Activated T-cell treated with anti-CD3 and anti-CD28 coated beads, Interleukin-2, amount 50 U/mL, for 24 hours (primary cell): ENCODE measurements at regions not wholly inside any gene's neighbourhood (a gene's known extent, or its start where the extent isn't known, plus 50 kb on each side); places are given as distances from the start of the nearest gene placed in this dataset.

Experiments
- DNase-seq: peaks from one replicate; pipeline ENCODE4 v3.0.0-alpha.2; 2020
- H3K27ac Mint-ChIP-seq: 2 replicates; pipeline ENCODE4 v1.8.0; 2020; ENCODE audit warnings: mild to moderate bottlenecking, mixed read lengths
- H3K27me3 Mint-ChIP-seq: 2 replicates; pipeline ENCODE4 v1.8.0; 2020; ENCODE audit warnings: mixed read lengths
- H3K36me3 Mint-ChIP-seq: 2 replicates; pipeline ENCODE4 v1.8.0; 2020; ENCODE audit warnings: low read depth, mixed read lengths
- H3K4me1 Mint-ChIP-seq: 2 replicates; pipeline ENCODE4 v1.8.0; 2020; ENCODE audit warnings: low read depth, mixed read lengths
- H3K4me3 Mint-ChIP-seq: 2 replicates; pipeline ENCODE4 v1.8.0; 2020; ENCODE audit warnings: mild to moderate bottlenecking, moderate library complexity, mixed read lengths
- H3K9me3 Mint-ChIP-seq: 2 replicates; pipeline ENCODE4 v1.8.0; 2020; ENCODE audit warnings: mixed read lengths

DNA sequence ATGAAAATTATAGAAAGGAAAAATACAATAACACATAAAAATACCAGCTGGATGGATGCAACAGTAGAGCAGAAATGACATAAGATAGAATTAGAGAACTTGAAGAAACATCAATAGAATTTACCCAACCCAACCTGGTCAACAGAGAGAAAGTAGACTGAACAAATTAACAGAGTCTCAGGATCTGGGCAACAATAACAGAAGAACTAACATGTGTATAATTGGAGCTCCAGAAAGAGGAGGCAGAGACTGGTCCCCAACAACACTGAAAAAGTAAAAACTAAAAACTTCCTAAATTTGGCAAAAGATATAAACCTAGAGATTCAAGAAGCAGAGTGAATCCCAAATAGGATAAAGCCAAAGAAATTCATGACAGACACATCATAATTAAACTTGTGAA is 458.8 kb downstream of the RPS24 start:
- peaks cover 22% of the 10 kb centered on the region for H3K9me3 Mint-ChIP-seq
- peaks cover 46% of the 10 kb centered on the region for H3K27me3 Mint-ChIP-seq
- H3K36me3 Mint-ChIP-seq: no peaks in the 10 kb centered on the region
- peaks cover 3% of the 10 kb centered on the region for H3K4me1 Mint-ChIP-seq
- H3K4me3 Mint-ChIP-seq: no peak overlapping the region
- H3K27ac Mint-ChIP-seq: no peak overlapping the region
- DNase-seq: no peak

DNA sequence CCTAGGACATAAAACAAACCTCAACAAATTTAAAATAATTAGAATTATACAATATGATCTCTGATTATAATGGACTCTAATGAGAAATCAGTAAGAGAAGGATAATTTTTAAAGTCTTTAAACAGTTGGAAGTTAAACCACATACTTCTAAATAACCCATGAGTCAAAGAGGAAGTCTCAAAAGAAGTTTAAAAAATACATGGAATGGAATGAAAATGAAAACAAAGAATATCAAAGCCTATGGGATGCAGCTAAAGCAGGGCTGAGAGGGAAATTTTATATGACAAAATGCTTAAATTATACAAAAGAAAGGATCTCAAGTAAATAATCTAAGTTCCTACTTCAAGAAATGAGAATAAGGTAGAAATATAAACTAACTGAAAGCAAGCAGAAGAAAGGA is 460.5 kb downstream of the RPS24 start:
- peaks cover 38% of the 10 kb centered on the region for H3K27me3 Mint-ChIP-seq
- H3K36me3 Mint-ChIP-seq: no peaks in the 10 kb centered on the region
- peaks cover 3% of the 10 kb centered on the region for H3K4me1 Mint-ChIP-seq
- DNase-seq: no peak
- peaks cover 22% of the 10 kb centered on the region for H3K9me3 Mint-ChIP-seq
- no peak overlapping the region for H3K4me3 Mint-ChIP-seq
- no peak overlapping the region for H3K27ac Mint-ChIP-seq

DNA sequence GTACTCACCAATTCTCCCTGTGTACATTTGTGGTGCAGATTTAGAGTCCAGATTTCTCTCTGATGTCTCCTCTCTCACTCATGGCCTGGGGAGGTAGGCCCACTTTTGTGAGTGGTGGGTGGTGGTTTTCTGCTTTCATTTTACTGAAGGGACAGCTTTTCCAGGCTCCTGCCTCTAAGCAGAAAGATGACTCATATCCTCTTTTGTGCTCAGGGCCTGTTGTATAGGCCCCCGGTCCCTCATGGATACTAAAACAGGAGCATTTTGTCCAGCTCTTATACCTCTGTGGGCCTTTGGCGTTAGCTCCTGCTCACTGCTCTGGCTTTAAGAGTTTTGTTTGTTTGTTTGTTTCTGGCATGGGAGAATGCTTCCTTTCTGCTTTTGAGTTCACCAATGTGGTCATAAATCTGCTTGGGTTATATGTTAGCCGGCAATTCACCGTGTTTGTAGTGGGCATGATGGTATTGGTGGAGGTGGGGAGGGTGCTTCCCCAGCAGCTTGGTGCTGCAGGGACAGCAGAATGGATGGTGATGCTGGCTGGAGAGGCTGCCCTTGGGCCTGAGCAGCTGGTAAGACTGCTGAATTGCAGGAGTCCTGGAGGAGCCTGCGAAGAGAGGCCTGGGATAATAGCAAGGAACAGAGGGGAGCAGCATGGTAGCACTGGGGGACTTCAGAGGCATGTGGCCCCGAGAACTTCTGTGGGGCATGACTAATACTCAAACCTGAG is 468.7 kb downstream of the RPS24 start:
- no peak overlapping the region for H3K4me3 Mint-ChIP-seq
- no peak for DNase-seq
- H3K9me3 Mint-ChIP-seq: no peaks in the 10 kb centered on the region
- H3K4me1 Mint-ChIP-seq: no peaks in the 10 kb centered on the region
- no peak overlapping the region for H3K27ac Mint-ChIP-seq
- H3K27me3 Mint-ChIP-seq: peaks cover 15% of the 10 kb centered on the region
- no peaks in the 10 kb centered on the region for H3K36me3 Mint-ChIP-seq

DNA sequence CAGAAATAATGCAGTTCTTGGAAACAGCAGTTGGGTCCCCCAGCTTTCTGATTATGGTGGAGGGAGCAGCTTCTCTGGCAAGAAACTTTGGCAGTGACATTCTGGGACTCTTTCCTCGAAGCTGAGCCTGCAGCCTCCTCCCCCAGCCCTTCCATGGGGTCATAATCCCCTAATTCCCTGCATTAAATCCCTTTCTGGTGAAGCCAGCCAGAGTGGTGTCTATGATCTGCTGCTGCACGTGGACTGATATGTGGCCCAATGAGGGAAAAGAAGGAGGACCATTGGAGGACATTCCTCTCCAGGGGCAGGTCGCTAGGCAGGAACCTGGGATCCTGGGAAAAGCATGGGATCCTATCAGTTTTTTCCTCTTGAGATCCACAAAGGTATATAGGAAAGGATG is 470.5 kb downstream of the RPS24 start:
- H3K36me3 Mint-ChIP-seq: no peaks in the 10 kb centered on the region
- no peak overlapping the region for H3K27ac Mint-ChIP-seq
- DNase-seq: no peak
- H3K9me3 Mint-ChIP-seq: no peaks in the 10 kb centered on the region
- peaks cover 17% of the 10 kb centered on the region for H3K27me3 Mint-ChIP-seq
- H3K4me3 Mint-ChIP-seq: no peak overlapping the region
- H3K4me1 Mint-ChIP-seq: no peaks in the 10 kb centered on the region

DNA sequence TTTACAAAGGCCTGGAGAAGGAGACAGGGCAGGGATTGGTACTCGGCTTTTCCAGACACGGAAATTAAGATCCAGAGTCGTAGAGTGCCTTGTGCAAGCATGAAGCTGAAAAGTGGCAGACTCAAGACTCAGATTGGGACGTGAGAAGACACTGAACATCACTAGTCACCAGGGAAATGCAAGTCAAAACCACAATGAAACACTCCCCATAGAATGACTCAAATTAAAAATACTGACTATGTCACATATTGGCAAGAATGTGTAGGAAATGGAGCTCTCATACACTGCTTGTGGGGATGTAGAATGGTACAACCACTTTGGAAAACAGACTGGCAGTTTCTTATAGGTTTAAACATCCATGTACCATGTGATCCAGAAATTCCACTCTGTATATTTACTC is 472.0 kb downstream of the RPS24 start:
- no peaks in the 10 kb centered on the region for H3K9me3 Mint-ChIP-seq
- peaks cover 8% of the 10 kb centered on the region for H3K27me3 Mint-ChIP-seq
- no peak overlapping the region for H3K4me3 Mint-ChIP-seq
- no peak for DNase-seq
- no peak overlapping the region for H3K27ac Mint-ChIP-seq
- no peaks in the 10 kb centered on the region for H3K36me3 Mint-ChIP-seq
- no peaks in the 10 kb centered on the region for H3K4me1 Mint-ChIP-seq

DNA sequence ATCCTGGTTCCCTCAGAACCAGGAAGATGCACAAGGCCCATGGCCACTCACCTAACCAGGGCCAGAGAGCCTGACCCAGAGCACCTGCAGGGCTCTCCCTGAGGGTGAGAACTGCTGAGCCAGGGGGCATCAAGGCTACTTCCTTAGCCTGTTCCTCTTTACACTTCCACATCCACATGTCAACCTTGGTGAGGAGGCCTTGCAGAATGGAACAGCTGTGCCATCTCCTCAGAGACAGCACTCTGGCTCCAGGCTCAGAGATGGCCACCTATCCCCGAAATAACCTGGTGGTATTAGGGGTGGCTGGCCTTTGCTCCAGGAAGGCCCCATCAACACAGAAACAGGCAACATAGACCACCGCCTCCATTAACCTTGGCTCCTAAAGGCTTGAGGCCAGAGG is 473.0 kb downstream of the RPS24 start:
- no peak for DNase-seq
- Mint-ChIP-seq H3K27me3 (peaks cover 8% of the 10 kb centered on the region), H3K36me3 (no peaks in the 10 kb centered on the region), H3K4me1 (no peaks in the 10 kb centered on the region), H3K9me3 (no peaks in the 10 kb centered on the region), H3K27ac (no peak overlapping the region), H3K4me3 (no peak overlapping the region)

DNA sequence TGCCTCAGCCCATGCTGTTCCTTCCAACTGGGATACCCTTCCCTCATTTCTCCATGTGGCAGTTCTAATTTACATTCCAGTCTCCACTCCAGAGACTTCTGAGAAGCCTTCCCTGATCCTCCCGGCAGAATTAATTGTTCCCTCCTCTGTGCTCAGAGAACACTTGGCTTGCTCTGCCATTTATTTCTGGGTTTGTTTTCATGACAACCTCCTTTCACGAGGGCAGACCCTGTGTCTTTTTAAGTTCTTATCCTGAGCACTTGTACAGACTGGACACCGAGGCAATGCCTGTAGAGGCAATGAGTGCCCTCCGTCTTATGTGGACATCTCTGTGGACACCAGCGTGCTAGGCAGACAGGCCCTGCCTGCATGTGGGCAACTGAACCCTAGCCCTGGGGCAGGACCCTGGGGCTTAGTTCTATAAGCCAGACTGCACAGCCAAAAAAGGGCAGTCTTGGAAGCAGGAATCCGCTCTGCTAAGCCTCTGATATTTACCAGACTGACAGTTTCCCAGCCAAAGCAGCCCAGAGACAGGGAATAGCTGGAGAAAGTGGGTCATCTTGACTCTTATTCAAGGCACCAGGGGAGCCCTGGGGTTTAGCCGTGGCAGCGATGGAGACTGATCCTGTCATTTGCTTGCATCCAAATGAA is 474.0 kb downstream of the RPS24 start:
- Mint-ChIP-seq H3K27me3 (peaks cover 5% of the 10 kb centered on the region), H3K36me3 (no peaks in the 10 kb centered on the region), H3K27ac (no peak overlapping the region), H3K4me1 (no peaks in the 10 kb centered on the region), H3K4me3 (no peak overlapping the region), H3K9me3 (no peaks in the 10 kb centered on the region)
- no peak for DNase-seq

DNA sequence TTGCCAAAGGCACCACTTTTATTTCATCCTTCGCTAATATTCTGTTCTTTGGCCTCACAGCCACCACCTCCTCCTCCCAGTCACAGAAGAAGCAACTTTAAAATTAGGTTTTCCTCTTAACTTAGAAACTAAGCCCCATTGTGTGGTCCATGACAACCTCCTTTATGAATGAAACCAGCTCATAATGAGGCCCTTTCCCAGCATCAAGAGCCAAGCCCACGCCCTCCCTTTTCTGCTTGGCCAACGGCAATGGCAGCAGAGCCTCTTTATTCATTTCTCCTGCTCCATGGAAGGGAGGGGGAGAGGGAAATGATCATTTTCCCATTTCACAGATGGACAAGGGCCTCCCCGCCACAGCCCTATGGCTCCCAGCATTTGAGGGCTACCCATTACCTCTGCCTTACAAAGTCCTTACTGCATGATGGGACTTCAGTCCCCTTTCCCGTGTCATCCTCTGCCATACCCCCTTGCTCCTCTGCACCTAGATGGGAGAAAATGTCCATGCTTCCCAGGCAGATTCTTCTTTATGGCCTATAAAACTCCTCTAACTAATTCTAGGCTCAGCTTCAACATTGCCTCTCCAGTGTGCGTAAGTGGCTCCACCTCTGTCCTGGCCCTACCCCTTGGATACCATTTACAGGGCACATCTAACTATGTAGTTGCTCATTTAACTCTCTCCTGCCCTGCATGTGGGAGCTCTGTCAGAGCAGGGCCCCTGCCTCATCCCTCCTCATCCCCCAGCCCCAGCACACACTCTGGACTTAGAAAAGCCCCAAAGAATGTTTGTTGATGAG is 475.5 kb downstream of the RPS24 start:
- H3K27me3 Mint-ChIP-seq: peaks cover 4% of the 10 kb centered on the region
- no peaks in the 10 kb centered on the region for H3K4me1 Mint-ChIP-seq
- H3K9me3 Mint-ChIP-seq: no peaks in the 10 kb centered on the region
- no peaks in the 10 kb centered on the region for H3K36me3 Mint-ChIP-seq
- H3K27ac Mint-ChIP-seq: no peak overlapping the region
- no peak for DNase-seq
- no peak overlapping the region for H3K4me3 Mint-ChIP-seq

DNA sequence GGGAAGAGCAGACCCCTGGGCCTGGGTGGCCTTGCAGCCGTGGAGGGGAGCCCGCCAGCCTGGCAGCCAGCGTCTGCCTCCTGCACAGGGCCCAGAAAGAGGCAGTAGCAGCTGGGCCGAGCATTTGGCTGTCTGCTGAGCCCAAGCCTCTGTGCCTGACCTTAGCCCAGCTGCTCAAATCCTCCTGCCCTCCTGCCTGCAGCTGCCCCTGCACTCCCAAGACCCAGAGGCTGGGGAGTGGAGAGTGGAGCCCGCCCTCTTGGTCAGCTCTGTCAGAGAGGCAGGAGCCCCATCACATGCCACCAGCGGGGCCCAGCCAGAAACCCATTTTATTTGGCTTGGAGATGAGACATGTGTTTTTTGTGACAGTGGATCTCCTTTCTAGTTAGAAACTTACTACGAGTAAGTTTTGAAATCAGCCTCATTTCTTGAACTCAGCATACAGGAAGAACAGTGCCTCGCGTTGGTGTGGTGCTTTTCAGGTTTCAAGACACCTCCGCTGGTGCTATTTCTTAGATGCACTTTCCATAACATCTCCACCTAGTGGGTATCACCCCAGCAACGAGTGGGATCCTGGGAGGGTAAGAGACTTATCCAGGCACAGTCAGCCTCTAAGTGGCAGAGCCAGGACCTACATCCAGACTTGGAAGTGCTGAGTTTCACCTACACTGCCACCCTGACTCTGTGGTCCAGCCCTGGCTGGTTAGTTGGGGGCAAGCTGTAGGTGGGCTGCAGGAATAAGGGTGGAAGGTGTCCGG is 477.1 kb downstream of the RPS24 start:
- H3K36me3 Mint-ChIP-seq: no peaks in the 10 kb centered on the region
- H3K4me3 Mint-ChIP-seq: no peak overlapping the region
- no peak for DNase-seq
- no peaks in the 10 kb centered on the region for H3K9me3 Mint-ChIP-seq
- peaks cover 4% of the 10 kb centered on the region for H3K27me3 Mint-ChIP-seq
- no peaks in the 10 kb centered on the region for H3K4me1 Mint-ChIP-seq
- no peak overlapping the region for H3K27ac Mint-ChIP-seq

DNA sequence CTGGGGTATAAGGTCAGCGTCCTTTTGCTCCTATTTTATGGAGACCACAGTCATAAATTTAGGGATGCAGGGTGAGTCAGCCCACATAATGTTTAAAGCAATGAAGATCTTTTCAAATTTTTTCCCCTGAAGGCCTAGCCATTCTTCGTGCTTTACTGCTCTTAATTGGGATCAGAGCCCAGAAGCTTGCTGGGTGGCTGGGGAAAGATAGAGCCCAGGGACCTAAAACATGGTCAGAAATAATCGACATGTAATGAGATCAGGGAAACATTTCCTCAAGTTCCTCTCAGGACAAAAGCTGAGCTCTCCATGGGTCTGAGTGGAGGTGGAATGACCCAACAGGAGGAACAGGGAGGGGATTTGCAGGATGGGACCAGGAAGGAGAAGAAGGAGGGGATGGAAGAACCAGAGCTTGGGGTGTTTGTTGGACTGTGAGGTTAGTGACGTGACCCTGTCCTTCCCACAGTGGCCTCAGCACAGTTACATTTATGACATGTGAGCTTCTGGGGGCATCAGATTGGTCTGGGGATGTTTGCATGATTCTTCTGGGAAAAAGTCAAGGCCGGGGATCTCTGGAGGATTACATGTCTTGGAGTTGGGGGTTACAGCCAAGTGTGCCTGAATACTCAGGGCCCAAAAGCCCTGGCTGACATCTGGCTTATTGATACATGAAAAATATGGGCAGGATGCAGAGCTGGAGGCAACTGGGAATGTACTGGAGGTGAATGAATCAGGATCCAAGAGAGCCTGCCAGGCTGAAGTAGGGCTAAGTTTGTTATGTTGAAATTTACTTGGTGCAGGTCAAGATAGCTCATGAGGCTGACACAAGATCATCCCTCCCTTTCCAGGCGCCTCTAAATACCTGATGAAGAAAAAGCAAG is 477.9 kb downstream of the RPS24 start:
- Mint-ChIP-seq H3K4me1 (no peaks in the 10 kb centered on the region), H3K36me3 (no peaks in the 10 kb centered on the region), H3K9me3 (no peaks in the 10 kb centered on the region), H3K27me3 (peaks cover 4% of the 10 kb centered on the region), H3K27ac (no peak overlapping the region), H3K4me3 (no peak overlapping the region)
- no peak for DNase-seq

DNA sequence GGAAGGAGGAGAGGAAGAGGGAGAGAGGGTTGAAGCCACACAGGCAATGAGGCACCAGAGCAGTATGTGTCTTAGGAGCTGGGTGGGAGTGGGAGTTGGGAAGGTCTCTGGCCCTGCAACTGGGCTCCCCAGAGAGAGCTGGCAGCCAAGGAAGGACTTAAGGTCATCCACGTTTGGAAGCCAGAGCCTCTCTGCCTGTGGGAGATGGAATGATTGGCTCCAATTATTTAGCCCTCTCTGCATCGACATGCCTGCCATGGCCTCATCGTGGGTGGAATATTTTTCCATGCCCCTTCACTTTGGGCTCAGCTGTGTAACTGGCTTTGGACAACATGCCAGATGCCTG is 478.5 kb downstream of the RPS24 start:
- Mint-ChIP-seq H3K4me3 (no peak overlapping the region), H3K4me1 (no peaks in the 10 kb centered on the region), H3K27me3 (peaks cover 4% of the 10 kb centered on the region), H3K9me3 (no peaks in the 10 kb centered on the region), H3K36me3 (no peaks in the 10 kb centered on the region), H3K27ac (no peak overlapping the region)
- no peak for DNase-seq

DNA sequence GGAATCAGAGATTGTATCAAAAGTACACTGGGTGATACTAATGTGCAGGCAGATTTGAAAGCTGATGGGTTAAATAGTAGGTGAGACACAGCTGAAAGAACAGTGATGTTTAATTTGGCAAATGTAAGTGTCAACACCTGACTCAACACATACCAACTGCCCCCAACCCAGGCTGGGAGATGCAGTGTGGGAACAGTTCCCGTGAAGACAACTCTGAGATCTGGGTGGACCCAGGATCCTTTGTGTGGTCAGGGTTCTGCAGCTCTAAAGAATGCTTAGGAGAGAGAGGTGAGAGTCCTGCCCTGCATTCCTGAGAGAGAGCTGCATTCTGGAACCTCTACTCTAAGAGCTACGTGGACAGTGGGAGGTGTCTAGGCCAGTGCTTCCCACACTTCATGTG is 479.7 kb downstream of the RPS24 start:
- Mint-ChIP-seq H3K9me3 (no peaks in the 10 kb centered on the region), H3K27me3 (no peaks in the 10 kb centered on the region), H3K36me3 (no peaks in the 10 kb centered on the region), H3K4me1 (no peaks in the 10 kb centered on the region), H3K4me3 (no peak overlapping the region), H3K27ac (no peak overlapping the region)
- DNase-seq: no peak

DNA sequence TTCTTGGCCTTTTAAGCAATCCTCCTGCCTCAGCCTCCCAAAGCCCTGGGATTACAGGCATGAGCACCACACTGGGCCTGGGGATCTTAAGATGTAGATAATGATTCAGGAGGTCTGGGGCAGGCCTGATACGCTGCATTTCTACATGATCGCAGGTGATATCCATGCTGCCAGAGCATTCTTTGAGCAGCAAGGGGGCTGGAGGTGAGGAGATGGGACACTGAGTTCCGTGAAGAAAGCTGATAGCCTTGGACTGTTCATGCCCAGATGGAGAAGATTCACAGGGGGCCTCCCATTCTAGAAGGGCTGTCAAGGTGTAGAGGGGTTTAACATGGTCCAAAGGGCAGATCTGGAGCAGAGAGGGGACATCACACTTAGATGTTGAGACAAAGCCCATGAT is 480.3 kb downstream of the RPS24 start:
- no peak overlapping the region for H3K27ac Mint-ChIP-seq
- DNase-seq: no peak
- H3K4me1 Mint-ChIP-seq: no peaks in the 10 kb centered on the region
- no peaks in the 10 kb centered on the region for H3K27me3 Mint-ChIP-seq
- H3K36me3 Mint-ChIP-seq: no peaks in the 10 kb centered on the region
- no peak overlapping the region for H3K4me3 Mint-ChIP-seq
- no peaks in the 10 kb centered on the region for H3K9me3 Mint-ChIP-seq

DNA sequence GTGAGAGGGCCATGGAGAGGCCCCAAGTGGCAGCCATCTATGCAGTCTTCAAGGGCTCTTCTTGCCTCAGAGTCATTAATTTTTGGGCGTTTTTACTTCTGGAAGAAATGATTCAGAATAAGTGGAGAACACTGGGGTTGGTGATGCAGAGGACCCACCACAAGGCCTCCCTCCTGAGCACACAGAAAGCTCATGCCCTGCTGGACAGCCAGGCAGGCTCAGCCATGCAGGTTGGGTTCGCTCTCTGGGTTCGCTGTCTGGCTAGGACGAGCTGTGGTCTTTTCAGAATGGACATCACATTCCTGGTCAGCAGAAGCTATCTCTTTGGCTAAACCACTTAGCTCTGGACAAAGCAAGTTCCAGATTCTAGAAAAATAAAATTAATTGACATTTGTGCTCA is 480.8 kb downstream of the RPS24 start:
- no peaks in the 10 kb centered on the region for H3K27me3 Mint-ChIP-seq
- no peak for DNase-seq
- H3K4me1 Mint-ChIP-seq: no peaks in the 10 kb centered on the region
- no peak overlapping the region for H3K27ac Mint-ChIP-seq
- H3K9me3 Mint-ChIP-seq: no peaks in the 10 kb centered on the region
- H3K36me3 Mint-ChIP-seq: no peaks in the 10 kb centered on the region
- H3K4me3 Mint-ChIP-seq: no peak overlapping the region
